SJSA1 (cell line): ENCODE measurements at regions not wholly inside any gene's neighbourhood (a gene's known extent, or its start where the extent isn't known, plus 50 kb on each side); places are given as distances from the start of the nearest gene placed in this dataset.
"Not testable (repeated sequence)": the region's sequence is repeated elsewhere in the genome, so short reads cannot be mapped to it uniquely, and the experiment has no call there.

Experiments used
- DNase-seq, 2 experiments: peaks; one replicate each; pipeline ENCODE4 v3.0.0-alpha.2; 2015 to 2020; ENCODE audit warnings: low spot score in 2 of 2, low read depth in 1 of 2
- H3K27ac ChIP-seq: fragments of 250-450 bp; sonication (Bioruptor Pico); 2 replicates; pipeline ENCODE4 v1.5.1; 2020; ENCODE audit warnings: mild to moderate bottlenecking, moderate library complexity
- H3K27me3 ChIP-seq: fragments of 250-450 bp; sonication (Bioruptor Pico); replicated peaks from 2 replicates; pipeline ENCODE4 v1.5.1; 2020; ENCODE audit warnings: mild to moderate bottlenecking, moderate library complexity
- H3K36me3 ChIP-seq: fragments of 250-450 bp; sonication (Bioruptor Pico); 2 replicates; pipeline ENCODE4 v1.5.1; 2020; ENCODE audit warnings: mild to moderate bottlenecking
- H3K4me1 ChIP-seq: fragments of 250-450 bp; sonication (Bioruptor Pico); replicated peaks from 2 replicates; pipeline ENCODE4 v1.6.1; 2021; ENCODE audit warnings: mild to moderate bottlenecking
- H3K4me3 ChIP-seq: fragments of 250-450 bp; sonication (Bioruptor Pico); 2 replicates; pipeline ENCODE4 v1.5.1; 2020; ENCODE audit warnings: mild to moderate bottlenecking
- H3K9me3 ChIP-seq: fragments of 250-450 bp; sonication (Bioruptor Pico); replicated peaks from 2 replicates; pipeline ENCODE4 v1.5.1; 2020; ENCODE audit warnings: mild to moderate bottlenecking

DNA sequence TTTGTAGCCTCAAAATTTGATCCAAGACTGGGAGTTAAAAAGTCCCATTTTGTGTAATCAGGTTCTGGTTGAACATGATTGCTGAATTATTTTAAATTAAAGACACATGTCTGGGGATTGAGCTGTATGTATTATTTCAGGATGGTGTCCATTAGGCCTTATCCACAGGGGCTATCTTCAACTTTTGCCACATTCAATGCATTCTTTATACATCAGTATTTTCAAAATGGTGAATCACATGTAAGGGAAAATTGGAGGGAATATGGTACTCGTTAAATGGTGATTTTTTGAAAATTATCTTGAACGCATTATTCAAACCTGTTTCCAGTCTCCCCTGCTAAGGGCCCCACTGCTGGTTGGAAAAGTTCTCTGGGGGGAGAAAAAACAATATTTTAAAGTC is 367.7 kb upstream of the NPVF start:
- DNase-seq, result no peak
- Histone ChIP-seq H3K4me1 (no peaks in the 10 kb centered on the region), H3K27me3 (no peaks in the 10 kb centered on the region), H3K9me3 (no peaks in the 10 kb centered on the region; the same call in 1 of the 2 replicates), H3K27ac (no peak overlapping the region), H3K36me3 (no peaks in the 10 kb centered on the region), H3K4me3 (no peak overlapping the region)

DNA sequence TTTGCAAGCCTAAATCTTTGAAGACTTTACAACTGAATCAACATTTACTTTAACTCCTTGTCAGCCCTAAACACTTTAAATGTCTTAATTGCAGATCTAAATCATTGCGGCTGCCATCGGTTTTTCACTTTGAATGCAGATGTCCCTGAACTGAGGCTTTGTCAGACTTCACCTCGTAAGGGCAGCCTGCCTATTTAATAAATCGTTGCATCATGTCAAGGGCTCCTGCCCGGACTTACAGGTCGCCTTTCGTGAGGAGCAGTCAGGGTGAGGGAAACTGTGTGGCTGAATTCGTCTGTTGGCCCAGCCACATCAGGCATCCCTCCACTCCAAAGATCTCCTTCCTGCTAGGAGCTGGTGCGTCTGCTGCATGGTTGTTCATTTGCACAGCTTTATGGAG is 368.2 kb upstream of the NPVF start:
- no peak for DNase-seq
- Histone ChIP-seq H3K9me3 (no peaks in the 10 kb centered on the region; the same call in 1 of the 2 replicates), H3K27me3 (no peaks in the 10 kb centered on the region), H3K36me3 (no peaks in the 10 kb centered on the region), H3K4me1 (no peaks in the 10 kb centered on the region), H3K4me3 (no peak overlapping the region), H3K27ac (no peak overlapping the region)

DNA sequence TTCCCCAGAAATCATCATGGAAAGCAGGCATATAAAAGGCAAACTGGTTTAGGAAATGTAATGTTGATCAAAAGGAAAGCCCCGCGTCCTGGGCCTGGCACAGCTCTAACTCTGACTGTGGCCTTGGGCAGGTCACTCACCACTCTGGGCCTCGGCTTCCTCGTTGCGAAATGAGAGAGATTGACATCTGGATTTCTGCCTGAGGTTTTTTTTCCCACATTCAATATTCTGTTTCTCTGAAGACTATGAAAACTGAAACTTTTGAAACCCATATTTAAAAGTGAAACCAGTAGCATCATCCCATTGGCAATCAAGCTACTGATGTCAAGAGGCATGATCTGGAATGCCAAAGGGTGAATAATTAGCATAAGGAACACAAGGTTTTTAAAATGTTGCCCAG is 369.7 kb upstream of the NPVF start:
- no peak overlapping the region for H3K27ac ChIP-seq
- no peaks in the 10 kb centered on the region; the same call in 1 of the 2 replicates for H3K9me3 ChIP-seq
- no peak for DNase-seq
- H3K4me1 ChIP-seq, result no peaks in the 10 kb centered on the region
- no peaks in the 10 kb centered on the region for H3K36me3 ChIP-seq
- H3K27me3 ChIP-seq, result no peaks in the 10 kb centered on the region
- H3K4me3 ChIP-seq, result no peak overlapping the region

DNA sequence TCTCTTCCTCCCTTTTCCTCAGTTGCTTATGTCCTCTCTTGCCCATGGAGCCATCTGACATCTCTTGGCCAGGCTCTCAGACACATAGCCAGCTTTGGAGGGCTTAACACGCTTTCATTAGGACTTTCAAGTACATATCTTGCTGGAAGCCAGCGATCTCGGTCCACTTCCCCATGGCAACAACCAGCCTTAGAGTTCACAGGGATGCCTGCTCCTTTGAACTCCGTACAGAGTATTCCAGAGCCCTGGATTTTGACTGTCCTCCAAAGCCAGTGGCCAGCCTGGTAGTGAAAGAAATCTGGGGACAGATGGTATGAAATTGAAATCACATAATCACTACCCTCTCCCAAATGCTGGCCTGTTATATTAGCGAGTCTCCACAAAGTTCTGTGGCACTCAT is 370.5 kb upstream of the NPVF start:
- H3K27me3 ChIP-seq, result no peaks in the 10 kb centered on the region
- no peaks in the 10 kb centered on the region; the same call in 1 of the 2 replicates for H3K9me3 ChIP-seq
- H3K36me3 ChIP-seq, result no peaks in the 10 kb centered on the region
- no peak for DNase-seq
- H3K4me3 ChIP-seq, result no peak overlapping the region
- no peak overlapping the region for H3K27ac ChIP-seq
- H3K4me1 ChIP-seq, result no peaks in the 10 kb centered on the region

DNA sequence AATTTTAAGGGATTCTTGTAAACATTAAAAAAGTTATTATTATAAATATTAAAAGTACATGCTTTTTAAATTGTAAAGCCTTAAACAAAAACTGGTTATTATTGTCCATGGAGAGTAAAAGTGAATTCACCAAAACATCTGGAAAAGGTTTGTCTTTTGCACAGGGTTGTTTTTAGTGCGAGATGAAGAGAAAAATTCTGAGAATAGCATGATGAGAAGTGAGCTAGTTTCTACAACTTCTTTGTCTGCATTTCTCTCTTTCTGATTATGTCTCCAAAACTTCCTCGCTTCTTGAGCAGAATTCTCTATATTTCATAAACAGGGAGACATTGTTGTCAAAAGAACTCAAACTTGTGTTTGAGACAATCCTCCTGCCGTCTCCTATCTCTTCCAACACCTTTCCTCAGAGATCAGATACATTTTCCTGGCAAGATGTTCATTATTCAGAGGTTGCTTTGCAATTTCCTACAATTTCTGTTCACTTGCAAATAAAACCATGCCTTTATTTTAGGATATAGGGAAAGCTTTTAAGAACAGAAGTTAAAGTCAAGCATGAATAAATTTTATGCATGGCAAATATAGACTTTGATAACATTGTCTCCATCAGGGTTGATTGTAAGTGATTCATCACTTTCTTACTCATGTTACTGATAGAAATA is 372.1 kb upstream of the NPVF start:
- Histone ChIP-seq H3K27ac (no peak overlapping the region), H3K4me3 (no peak overlapping the region), H3K36me3 (no peaks in the 10 kb centered on the region), H3K27me3 (no peaks in the 10 kb centered on the region), H3K9me3 (no peaks in the 10 kb centered on the region), H3K4me1 (no peaks in the 10 kb centered on the region)
- no peak for DNase-seq

DNA sequence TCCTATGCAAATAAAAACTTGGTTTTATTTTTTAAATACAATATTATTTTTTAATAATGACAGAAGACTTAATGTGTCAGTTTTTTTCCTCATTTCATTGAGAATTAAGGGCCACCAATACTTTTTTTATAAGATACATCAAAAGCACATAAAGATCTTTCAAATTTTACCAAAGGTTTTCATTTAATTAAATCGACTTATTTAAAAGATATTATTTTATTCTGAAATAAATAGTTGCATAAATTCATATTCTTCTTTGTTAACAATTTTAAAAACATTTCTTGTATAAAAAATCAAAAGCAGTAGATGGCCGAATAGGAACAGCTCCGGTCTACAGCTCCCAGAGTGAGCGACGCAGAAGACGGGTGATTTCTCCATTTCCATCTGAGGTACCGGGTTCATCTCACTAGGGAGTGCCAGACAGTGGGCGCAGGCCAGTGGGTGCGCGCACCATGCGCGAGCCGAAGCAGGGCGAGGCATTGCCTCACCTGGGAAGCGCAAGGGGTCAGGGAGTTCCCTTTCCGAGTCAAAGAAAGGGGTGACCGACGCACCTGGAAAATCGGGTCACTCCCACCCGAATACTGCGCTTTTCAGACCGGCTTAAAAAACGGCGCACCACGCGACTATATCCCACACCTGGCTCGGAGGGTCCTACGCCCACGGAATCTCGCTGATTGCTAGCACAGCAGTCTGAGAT is 374.6 kb upstream of the NPVF start:
- not testable (repeated sequence) for H3K36me3 ChIP-seq, H3K27me3 ChIP-seq, H3K4me3 ChIP-seq, H3K4me1 ChIP-seq, H3K9me3 ChIP-seq, DNase-seq, H3K27ac ChIP-seq

DNA sequence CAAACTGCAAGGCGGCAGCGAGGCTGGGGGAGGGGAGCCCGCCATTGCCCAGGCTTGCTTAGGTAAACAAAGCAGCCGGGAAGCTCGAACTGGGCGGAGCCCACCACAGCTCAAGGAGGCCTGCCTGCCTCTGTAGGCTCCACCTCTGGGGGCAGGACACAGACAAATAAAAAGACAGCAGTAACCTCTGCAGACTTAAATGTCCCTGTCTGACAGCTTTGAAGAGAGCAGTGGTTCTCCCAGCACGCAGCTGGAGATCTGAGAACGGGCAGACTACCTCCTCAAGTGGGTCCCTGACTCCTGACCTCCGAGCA is 375.1 kb upstream of the NPVF start:
- H3K9me3 ChIP-seq, H3K27ac ChIP-seq, H3K4me3 ChIP-seq: not testable (repeated sequence)

DNA sequence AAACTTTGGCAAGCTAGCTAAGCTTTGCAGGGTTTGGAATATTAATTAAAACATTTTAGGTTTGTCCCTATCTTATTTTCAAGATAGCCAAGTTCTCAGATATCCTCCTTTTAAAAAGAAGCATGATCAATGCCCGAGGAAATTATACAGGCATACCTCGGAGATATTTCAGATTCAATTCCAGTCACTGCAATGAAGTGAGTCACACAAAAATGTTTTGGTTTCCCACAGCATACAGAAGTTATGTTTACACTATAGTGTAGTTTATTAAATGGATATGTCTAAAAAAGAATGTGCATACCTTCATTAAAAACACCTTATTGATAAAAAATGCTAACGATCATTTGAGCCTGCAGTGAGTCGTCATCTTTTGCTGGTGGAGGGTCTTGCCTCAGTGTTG is 382.9 kb upstream of the NPVF start:
- Histone ChIP-seq H3K4me1 (peaks cover 28% of the 10 kb centered on the region), H3K36me3 (no peaks in the 10 kb centered on the region), H3K4me3 (no peak overlapping the region), H3K27ac (peak overlapping the region; percentile 36; the same call in 1 of the 2 replicates), H3K27me3 (no peaks in the 10 kb centered on the region), H3K9me3 (0 out of 2 replicates have a peak, but pooled peaks cover 2% of the 10 kb centered on the region)
- peak in 1 of 2 experiments; percentile 62 for DNase-seq

More for the DNA sequence above, 375.1 kb upstream of the NPVF start:
- H3K4me1 ChIP-seq, H3K36me3 ChIP-seq, DNase-seq, H3K27me3 ChIP-seq: not testable (repeated sequence)

DNA sequence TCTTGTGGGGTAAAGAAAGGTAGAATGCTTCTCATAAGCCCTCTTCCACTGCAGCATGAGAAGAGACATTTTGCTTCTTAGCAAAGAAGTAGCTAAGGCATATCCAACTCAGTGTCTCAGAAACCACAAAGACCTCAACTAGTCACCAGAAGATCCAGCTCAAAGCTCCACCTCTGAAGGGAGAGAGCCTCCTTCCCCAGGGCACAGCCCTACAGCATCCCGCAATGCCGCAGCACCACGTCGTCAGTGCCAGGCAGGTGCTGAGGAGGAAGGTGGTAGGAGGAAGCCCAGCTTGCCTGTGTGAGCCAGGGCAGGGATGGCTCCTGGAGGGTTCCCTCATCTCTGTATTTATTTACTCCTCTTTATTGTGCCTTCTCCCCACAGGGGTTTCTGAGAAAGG is 385.6 kb upstream of the NPVF start:
- H3K4me3 ChIP-seq, result no peak overlapping the region
- DNase-seq, result no peak
- no peak overlapping the region for H3K27ac ChIP-seq
- peaks cover 29% of the 10 kb centered on the region for H3K4me1 ChIP-seq
- no peaks in the 10 kb centered on the region for H3K36me3 ChIP-seq
- H3K27me3 ChIP-seq, result no peaks in the 10 kb centered on the region
- 0 out of 2 replicates have a peak, but pooled peaks cover 2% of the 10 kb centered on the region for H3K9me3 ChIP-seq

DNA sequence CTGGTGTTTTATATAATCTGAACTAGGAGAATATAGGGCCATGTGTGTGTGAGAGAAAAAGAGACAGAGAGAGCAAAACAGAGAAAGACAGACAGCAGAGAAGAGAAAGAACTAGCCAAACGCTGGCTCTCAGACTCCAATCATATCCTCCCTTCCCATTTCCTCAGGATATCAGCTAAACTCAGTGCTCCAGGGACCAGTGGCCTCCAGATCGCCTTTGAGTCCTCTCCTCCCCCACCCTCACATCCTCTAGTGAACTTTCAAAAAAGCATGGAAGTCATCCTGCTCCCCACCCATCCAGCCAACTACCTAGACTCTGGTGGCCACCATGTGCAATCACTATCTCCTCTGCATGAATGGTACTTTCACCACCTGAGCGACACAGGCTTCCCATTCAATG is 386.1 kb upstream of the NPVF start:
- 0 out of 2 replicates have a peak, but pooled peaks cover 2% of the 10 kb centered on the region for H3K9me3 ChIP-seq
- no peak for DNase-seq
- no peak overlapping the region for H3K4me3 ChIP-seq
- H3K27ac ChIP-seq, result no peak overlapping the region
- no peaks in the 10 kb centered on the region for H3K27me3 ChIP-seq
- peaks cover 29% of the 10 kb centered on the region for H3K4me1 ChIP-seq
- H3K36me3 ChIP-seq, result no peaks in the 10 kb centered on the region

DNA sequence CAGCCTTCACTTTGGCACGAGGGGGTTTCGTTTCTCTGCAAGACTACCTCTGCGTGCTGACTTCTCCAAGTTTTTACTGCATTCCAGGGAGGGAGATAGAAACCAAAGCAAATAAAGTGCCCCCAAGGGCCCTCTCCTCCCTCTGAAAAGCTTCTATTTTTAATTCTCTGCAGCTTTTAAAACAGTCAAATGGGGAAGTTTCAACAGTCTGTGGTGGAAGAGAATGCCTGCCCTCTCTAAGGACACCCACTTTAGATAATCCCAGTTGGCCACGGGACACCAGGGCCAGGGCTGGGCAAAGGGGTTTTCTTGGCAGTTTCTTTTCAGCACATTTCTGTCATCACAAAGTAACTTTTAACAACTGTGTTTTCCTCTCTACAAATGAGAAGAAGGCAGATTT is 386.7 kb upstream of the NPVF start:
- peaks cover 32% of the 10 kb centered on the region for H3K4me1 ChIP-seq
- H3K27ac ChIP-seq, result peak overlapping the region; percentile 32
- H3K36me3 ChIP-seq, result no peaks in the 10 kb centered on the region
- H3K9me3 ChIP-seq, result 0 out of 2 replicates have a peak, but pooled peaks cover 2% of the 10 kb centered on the region
- peak in 1 of 2 experiments; percentile 48 for DNase-seq
- no peak overlapping the region for H3K4me3 ChIP-seq
- H3K27me3 ChIP-seq, result no peaks in the 10 kb centered on the region

DNA sequence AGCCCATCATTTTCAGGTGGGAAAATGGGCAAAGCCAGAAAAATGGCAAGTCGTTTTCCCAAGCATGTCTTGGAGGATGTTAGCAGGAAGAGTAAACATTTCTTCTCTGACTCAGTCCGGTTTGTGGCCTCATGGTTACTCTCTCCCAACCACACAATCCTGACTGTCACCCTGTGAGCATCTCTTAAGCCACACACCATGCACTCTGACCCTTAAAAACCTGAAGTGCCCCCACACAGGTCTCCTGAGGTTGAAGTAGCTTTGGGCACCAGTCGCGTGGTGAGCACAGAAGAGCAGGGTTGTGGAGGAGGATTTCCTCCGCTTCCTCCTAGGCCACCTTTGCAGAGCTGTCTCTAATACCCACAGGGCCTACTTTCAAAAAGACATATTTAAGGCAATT is 387.3 kb upstream of the NPVF start:
- Histone ChIP-seq H3K9me3 (0 out of 2 replicates have a peak, but pooled peaks cover 2% of the 10 kb centered on the region), H3K27ac (peak overlapping the region; percentile 32), H3K27me3 (no peaks in the 10 kb centered on the region), H3K4me1 (peaks cover 35% of the 10 kb centered on the region), H3K4me3 (no peak overlapping the region), H3K36me3 (no peaks in the 10 kb centered on the region)
- peak in 1 of 2 experiments; percentile 28 for DNase-seq

DNA sequence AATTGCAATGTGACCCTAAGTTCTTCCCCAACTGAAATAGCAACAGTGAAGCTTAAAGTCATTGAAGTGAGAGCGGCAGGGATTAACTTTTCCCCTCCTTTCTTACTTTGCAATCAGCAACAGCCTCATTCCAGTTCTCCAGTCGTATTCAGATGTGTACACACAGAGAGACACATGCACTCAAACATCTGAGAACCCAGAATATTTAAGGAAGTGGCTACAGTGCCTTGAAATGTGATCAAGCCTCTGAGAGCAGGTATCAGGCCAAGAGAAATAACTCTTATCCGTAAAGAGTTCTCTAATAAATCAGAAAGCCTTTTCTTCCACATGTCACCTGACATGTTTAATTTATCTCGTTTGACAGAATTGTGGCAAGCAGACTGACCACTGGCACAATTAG is 388.9 kb upstream of the NPVF start:
- Histone ChIP-seq H3K27ac (no peak overlapping the region), H3K27me3 (no peaks in the 10 kb centered on the region), H3K9me3 (no peaks in the 10 kb centered on the region), H3K36me3 (no peaks in the 10 kb centered on the region), H3K4me1 (peaks cover 24% of the 10 kb centered on the region), H3K4me3 (no peak overlapping the region)
- no peak for DNase-seq

DNA sequence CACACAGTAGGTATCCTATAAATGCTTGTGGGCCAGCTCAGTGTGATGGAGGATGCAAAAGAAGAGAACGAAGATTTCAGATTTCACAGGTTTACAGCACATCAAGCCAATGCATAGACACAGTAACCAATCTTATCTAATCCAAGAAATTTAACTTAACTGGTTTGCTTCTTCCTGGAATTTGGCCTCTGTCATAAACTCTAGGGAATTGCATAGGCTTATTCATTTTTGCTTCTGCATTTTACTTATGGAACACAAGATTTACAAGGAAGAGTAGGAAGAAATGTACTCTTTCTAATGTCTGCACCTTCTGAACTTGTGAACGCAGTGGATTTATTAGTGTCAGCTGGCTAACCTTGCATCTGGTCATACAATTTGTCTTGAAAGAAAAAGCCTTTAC is 389.4 kb upstream of the NPVF start:
- Histone ChIP-seq H3K27me3 (no peaks in the 10 kb centered on the region), H3K27ac (no peak overlapping the region), H3K36me3 (no peaks in the 10 kb centered on the region), H3K9me3 (no peaks in the 10 kb centered on the region), H3K4me1 (peaks cover 24% of the 10 kb centered on the region), H3K4me3 (no peak overlapping the region)
- DNase-seq, result no peak
